ENCODE measurements at regions not wholly inside any gene's neighbourhood (a gene's known extent, or its start where the extent isn't known, plus 50 kb on each side); places are given as distances from the start of the nearest gene placed in this dataset.

DNA sequence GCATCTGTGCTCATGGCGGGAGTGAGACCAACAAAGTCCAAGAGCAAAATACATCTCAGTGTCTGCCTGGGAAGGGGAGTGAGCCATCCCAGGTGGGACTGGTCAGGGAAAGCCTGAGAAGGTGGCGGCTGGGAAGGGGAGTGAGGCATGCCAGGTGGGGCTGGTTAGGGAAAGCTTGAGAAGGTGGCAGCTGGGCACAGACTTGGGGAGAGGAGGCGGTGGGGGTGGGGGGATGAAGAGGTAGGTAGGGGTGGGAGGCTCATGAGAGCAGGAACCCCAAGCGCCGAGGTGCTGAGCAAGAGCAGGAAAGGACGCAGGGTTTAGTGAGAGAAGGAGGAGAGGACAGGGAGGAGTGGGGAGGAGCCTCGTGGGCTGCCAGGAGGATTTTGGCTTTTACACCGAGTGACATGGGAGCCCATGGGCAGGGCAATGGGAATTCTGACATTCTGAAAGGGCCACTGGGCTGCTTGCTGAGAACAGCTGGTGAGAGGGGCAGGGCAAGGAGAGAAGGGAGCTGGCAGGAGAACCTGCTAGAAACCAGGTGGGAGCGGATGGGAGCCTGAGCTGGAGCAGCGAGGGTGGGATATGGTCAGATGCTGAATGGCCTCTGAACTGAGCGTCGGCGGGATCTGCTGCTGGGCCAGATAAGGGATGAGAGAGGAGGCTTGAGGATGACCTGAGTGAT, 256.1 kb upstream of the RPL38 start:
- no peak overlapping the region for H3K4me3 ChIP-seq (ENCODE audit: low read depth, low read length)

DNA sequence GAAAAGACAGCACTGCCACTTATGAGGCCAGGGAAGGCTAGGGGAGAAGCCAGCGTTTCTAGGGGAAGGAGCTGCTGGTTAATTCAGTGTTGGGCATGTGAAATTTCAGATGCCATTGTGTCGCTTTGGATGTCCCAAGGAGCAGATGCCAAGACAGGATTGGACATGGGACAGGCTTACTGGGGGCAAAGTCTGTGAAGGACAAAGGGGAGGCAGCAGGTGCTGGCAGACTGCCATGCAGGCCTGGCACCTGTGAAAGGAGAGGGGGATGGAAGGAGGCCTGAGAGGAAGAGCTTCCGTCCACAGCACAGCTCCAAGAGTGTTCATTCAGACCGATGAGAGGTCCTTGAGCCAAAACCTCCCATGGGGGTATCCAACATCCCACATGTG, 255.5 kb upstream of the RPL38 start:
- no peak overlapping the region for H3K4me3 ChIP-seq (ENCODE audit: low read depth, low read length)

DNA sequence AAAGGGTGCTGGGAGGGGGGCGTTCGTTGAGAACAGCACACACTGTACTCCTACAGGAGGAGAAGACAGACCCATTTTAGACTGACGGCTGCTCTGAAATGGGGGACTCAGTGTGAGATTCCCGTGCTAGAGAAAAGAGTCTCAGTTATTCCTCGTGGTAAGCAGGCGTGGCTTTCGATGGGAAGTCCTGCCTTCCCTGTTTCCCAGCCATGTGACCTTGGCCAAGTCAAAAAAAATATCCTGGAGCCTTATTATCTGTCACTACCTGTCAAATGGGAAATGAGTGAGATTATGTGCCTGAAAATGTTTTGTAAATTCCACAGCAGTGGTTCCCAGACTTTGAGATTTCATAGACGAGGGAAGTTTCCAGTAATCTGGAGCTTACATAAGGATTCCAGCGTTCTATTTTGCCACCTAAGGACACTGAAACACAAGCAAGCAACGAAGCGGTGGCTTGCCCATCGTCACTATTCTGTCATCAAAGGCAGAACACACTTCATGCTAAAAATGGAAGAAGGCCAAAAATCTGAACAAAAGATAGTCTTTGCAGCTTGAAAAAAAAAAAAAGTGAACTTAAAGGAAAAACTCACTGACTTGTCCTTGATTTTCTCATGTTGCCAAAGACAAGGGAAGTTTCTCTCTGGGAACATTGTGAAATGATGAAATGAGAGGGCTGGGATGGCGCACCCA, 253.4 kb upstream of the RPL38 start:
- no peak overlapping the region for H3K4me3 ChIP-seq (ENCODE audit: low read depth, low read length)

- H3K4me3 ChIP-seq (ENCODE audit: low read depth, low read length) = no peak overlapping the region
Observed at GRCh38 chr17:73950593-73950914, 252.9 kb upstream of the RPL38 start.

GRCh38 chr17:73952082-73952479, 251.4 kb upstream of the RPL38 start:
- H3K4me3 ChIP-seq (ENCODE audit: low read depth, low read length) = peak overlapping the region; percentile 51

- H3K4me3 ChIP-seq (ENCODE audit: low read depth, low read length) = peak overlapping the region; percentile 51
Observed at GRCh38 chr17:73952480-73953205, 250.8 kb upstream of the RPL38 start.

- peak overlapping the region; percentile 51 for H3K4me3 ChIP-seq (ENCODE audit: low read depth, low read length)
Observed at GRCh38 chr17:73953206-73954033, 250.1 kb upstream of the RPL38 start.

- no peak overlapping the region for H3K4me3 ChIP-seq (ENCODE audit: low read depth, low read length)
Observed at GRCh38 chr17:73954951-73955350, 248.5 kb upstream of the RPL38 start.

DNA sequence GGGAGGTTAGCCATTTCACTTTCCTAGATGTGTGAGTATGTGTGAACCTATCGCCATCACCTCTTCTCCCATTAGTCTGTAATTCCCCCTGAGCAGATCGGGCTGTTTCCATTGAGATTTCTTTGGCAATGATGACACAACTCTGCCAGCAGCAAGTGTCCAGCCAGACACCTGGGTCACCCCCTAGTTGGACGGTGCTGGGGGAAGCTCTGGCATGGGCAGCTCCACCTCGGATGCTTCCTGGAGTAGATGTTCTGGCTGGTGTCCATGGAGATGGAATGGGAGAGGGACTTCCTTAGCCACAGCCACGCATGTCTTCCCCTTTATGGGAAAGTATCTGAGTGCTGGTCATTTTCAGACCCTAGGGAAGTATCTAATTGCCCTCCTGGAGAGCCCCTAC, 247.9 kb upstream of the RPL38 start:
- H3K4me3 ChIP-seq (ENCODE audit: low read depth, low read length) = no peak overlapping the region

DNA sequence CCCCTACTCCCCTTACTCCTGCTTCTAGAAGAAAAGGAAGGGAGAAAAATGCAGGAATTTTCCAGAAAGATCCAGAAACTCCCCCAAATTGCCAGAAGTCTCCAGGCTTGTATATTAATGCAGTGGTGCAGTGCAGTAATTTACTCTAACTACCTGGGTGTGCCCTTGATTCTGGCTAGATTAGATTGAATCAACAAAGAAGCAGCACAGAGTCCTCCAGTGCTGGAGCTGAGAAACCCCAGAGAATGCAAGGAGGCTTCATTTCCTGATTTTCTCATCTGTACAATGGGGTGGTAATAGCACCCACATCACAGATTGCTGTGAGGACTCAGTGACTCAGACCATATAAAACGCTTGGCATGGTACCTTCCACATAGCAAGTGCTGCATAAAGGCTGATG, 247.3 kb upstream of the RPL38 start:
- no peak overlapping the region for H3K4me3 ChIP-seq (ENCODE audit: low read depth, low read length)

- H3K4me3 ChIP-seq (ENCODE audit: low read depth, low read length) = no peak overlapping the region
Observed at GRCh38 chr17:73956595-73957465, 246.6 kb upstream of the RPL38 start.

DNA sequence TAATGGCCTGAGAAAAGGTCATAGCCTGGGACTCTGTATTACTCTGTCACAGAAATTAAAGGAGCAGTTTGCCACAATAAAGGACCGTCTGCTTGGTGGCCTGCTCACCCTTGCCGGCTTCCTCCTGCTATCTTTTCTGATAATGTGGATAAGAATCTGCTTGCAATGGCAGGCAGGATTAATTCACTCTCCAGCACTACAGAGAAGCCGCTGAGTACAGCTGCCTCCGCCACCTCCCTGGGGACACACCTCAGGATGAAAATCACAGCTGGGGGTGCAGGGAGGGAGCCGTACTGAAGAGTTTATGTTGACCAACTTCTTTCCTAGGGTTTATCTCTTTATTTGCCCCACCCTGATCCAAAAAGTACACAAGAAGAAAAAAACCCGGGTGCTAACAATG, 245.9 kb upstream of the RPL38 start:
- no peak overlapping the region for H3K4me3 ChIP-seq (ENCODE audit: low read depth, low read length)

DNA sequence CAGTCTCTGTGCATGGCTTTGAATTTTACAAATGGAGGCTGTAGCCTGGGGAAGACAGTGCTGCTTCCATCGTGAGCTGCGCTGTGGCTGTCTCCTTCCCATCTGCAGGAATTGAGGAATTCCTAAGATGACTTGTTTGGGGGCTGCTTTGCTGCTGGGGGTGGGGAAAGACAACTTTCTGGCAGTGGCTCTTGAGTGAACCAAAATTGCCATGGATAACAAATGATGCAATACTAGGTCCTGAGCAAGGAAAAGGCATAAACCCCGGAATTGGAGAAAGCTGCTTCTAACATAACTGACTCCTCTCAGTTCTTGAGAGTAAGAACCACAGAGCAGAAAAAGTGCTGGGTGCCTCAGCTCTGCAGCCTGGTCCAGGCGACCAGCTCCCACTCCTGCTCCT, 245.0 kb upstream of the RPL38 start:
- H3K4me3 ChIP-seq (ENCODE audit: low read depth, low read length) = no peak overlapping the region

GRCh38 chr17:73960469-73960868, 243.0 kb upstream of the RPL38 start:
- no peak overlapping the region for H3K4me3 ChIP-seq (ENCODE audit: low read depth, low read length)

DNA sequence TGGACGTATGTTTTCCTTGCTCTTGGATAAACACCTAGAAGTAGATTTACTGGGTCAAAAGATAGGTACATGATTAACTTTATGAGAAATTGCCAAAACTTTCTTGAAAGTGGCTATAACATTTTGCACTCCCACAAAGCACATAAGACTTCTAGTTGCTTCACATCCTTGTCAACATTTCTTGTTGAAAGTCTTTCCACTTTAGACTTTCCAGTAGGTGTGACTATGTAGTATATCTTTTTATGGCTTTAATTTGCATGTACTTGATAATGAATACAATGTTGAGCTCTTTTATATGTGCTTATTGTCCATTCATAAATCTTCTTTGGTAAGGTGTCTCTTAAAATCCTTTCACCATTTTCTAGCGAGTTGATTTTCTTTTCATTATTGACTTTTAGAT, 241.2 kb upstream of the RPL38 start:
- no peak overlapping the region for H3K4me3 ChIP-seq (ENCODE audit: low read depth, low read length)

- H3K4me3 ChIP-seq (ENCODE audit: low read depth, low read length) = no peak overlapping the region
Observed at GRCh38 chr17:73968680-73969079, 234.8 kb upstream of the RPL38 start.

DNA sequence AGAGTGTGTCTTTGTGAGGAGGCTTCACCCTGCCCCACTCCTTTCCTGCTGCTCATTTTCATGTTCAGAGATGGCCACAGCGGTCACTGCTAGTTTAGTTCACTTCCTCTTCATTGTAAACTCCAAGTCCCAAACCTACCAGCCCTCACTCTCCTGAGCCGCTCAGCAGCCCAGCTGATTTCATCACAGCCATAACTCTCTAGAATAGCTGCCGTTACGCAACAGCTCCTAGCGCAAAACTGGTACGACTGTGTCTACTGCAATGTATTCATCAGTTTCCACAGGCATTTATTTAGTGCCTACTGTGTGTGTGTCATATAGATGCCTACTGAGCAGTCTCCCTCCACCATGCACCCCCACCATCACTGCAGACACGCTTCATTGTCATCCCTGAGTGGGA, 233.5 kb upstream of the RPL38 start:
- H3K4me3 ChIP-seq (ENCODE audit: low read depth, low read length) = no peak overlapping the region

- no peak overlapping the region for H3K4me3 ChIP-seq (ENCODE audit: low read depth, low read length)
Observed at GRCh38 chr17:73971127-73971526, 232.4 kb upstream of the RPL38 start.

DNA sequence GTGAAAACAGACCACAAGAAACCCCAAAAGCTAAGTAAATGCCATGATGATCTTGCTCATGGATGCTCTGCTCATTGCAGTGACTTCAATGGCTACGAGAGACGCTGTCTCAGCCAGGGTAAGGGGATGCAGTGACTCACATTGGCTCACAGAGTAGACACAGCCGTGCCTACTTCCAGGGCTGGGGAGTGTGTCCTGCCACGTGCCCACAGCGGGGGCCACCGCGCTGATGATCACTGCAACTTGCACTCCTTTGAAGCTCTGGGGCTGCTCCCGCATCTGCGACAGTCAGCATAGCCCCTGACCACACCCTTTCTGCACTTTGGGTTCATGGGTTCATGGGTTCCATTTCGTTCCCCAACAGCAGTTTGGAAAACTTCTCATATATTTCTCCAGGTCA, 231.4 kb upstream of the RPL38 start:
- H3K4me3 ChIP-seq (ENCODE audit: low read depth, low read length) = no peak overlapping the region

DNA sequence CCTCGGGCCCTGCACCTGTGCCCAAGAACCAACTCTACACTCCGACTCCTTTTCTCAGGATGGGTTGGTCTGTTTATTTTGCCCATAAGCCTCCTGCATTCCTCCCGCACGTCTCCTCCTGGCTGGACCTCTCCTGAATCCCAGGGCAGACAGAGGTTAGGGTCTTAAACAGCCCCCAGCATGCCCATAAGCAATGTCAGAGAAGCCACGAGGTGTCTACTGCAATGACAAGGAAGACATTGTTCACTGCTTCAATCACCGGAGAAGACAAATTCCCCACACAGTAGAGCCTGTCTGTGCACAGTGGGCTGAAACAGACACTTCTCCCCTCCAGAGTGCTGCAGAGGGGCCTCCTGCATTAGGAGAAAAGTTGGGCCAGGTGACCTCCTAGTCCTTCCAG, 230.6 kb upstream of the RPL38 start:
- H3K4me3 ChIP-seq (ENCODE audit: low read depth, low read length) = no peak overlapping the region
